Naive thymus-derived CD4-positive, alpha-beta T cell (primary cell): ENCODE measurements at regions not wholly inside any gene's neighbourhood (a gene's known extent, or its start where the extent isn't known, plus 50 kb on each side); places are given as distances from the start of the nearest gene placed in this dataset.

Experiments
- ATAC-seq: fragments of 150-1000 bp; cut with Tn5 transposase; 2 replicates; pipeline ENCODE4 v1.10.0; 2021; ENCODE audit warnings: mild to moderate bottlenecking, moderate library complexity
- CTCF ChIA-PET: fragments of 350-600 bp; sonication (Branson Sonifier 250); formaldehyde crosslinking; loops from one replicate; lab custom pipeline; 2021; ENCODE audit warnings: antibody characterized with exemption; lab: Charles Lee
- POLR2A ChIA-PET: fragments of 350-600 bp; sonication (Branson Sonifier 250); formaldehyde crosslinking; loops from one replicate; lab custom pipeline; 2021; ENCODE audit warnings: antibody characterized with exemption, inconsistent platforms; lab: Charles Lee
- DNase-seq, 9 donors: peaks; one replicate each; pipeline versions ENCODE4 v3.0.0 to v3.0.0-alpha.2; 2020 to 2022; ENCODE audit warnings: mixed read lengths in 1 of 9
- H3K27ac ChIP-seq: one replicate; pipeline ENCODE4 v1.7.0; 2013; ENCODE audit warnings: mild to moderate bottlenecking, low read depth, low read length, moderate library complexity
- H3K27me3 ChIP-seq, 2 donors: one replicate each; pipeline ENCODE4 v1.7.0; 2013; ENCODE audit warnings: low read length in 2 of 2, mild to moderate bottlenecking in 2 of 2, moderate library complexity in 2 of 2; ENCODE audit not compliant: control insufficient read depth in 2 of 2, insufficient read depth in 2 of 2
- H3K36me3 ChIP-seq, 3 experiments: 1 replicate in 2 of 3; 2 replicates in 1 of 3; pipeline ENCODE4 v1.7.0; 2013; ENCODE audit warnings: low read length in 3 of 3, mild to moderate bottlenecking in 3 of 3, moderate library complexity in 1 of 3; ENCODE audit not compliant: insufficient read depth in 3 of 3, control insufficient read depth in 2 of 3
- H3K4me1 ChIP-seq, 2 donors: one replicate each; pipeline ENCODE4 v1.7.0; 2013; ENCODE audit warnings: low read length in 2 of 2, mild to moderate bottlenecking in 2 of 2, moderate library complexity in 1 of 2; ENCODE audit not compliant: control insufficient read depth in 2 of 2, insufficient read depth in 2 of 2
- H3K4me3 ChIP-seq: 2 replicates; pipeline ENCODE4 v1.7.0; 2013; ENCODE audit warnings: mild to moderate bottlenecking, low read length
- H3K9me3 ChIP-seq, 3 experiments: 1 replicate in 2 of 3; 2 replicates in 1 of 3; pipeline ENCODE4 v1.7.0; 2013; ENCODE audit warnings: low read length in 3 of 3; ENCODE audit not compliant: control insufficient read depth in 2 of 3
- H3K27ac Mint-ChIP-seq, 9 donors: one replicate each; pipeline ENCODE4 v1.8.0; 2020 to 2022; ENCODE audit warnings: mixed read lengths in 9 of 9, mild to moderate bottlenecking in 8 of 9, moderate library complexity in 5 of 9, inconsistent platforms in 2 of 9
- H3K27me3 Mint-ChIP-seq, 5 donors: one replicate each; pipeline ENCODE4 v1.8.0; 2021 to 2022; ENCODE audit warnings: mixed read lengths in 5 of 5, mild to moderate bottlenecking in 1 of 5
- H3K36me3 Mint-ChIP-seq, 5 donors: one replicate each; pipeline ENCODE4 v1.8.0; 2020 to 2022; ENCODE audit warnings: mixed read lengths in 5 of 5, mild to moderate bottlenecking in 3 of 5, inconsistent platforms in 1 of 5
- H3K4me1 Mint-ChIP-seq, 7 donors: one replicate each; pipeline ENCODE4 v1.8.0; 2020 to 2022; ENCODE audit warnings: mixed read lengths in 7 of 7, mild to moderate bottlenecking in 3 of 7, inconsistent platforms in 1 of 7
- H3K4me3 Mint-ChIP-seq, 10 donors: one replicate each; pipeline ENCODE4 v1.8.0; 2020 to 2022; ENCODE audit warnings: mild to moderate bottlenecking in 10 of 10, mixed read lengths in 10 of 10, moderate library complexity in 6 of 10, inconsistent platforms in 2 of 10
- H3K9me3 Mint-ChIP-seq, 11 donors: one replicate each; pipeline ENCODE4 v1.8.0; 2020 to 2022; ENCODE audit warnings: mixed read lengths in 11 of 11, mild to moderate bottlenecking in 4 of 11, inconsistent platforms in 1 of 11, moderate library complexity in 1 of 11
- intact Hi-C, 2 donors: fragments of 100-400 bp; cut with micrococcal nuclease; formaldehyde crosslinking; loops; one replicate each; pipeline ENCODE4 v1.15.1; 2023

GRCh38 chr3:10764259-10765051, 51.6 kb upstream of the SLC6A11 start:
- no peak overlapping the region for H3K27ac ChIP-seq
- Mint-ChIP-seq H3K9me3 (no peaks in the 10 kb centered on the region), H3K4me3 (no peak overlapping the region), H3K27ac (no peak overlapping the region), H3K36me3 (no peaks in the 10 kb centered on the region), H3K4me1 (no peaks in the 10 kb centered on the region), H3K27me3 (peaks cover 10 to 49% (median 32%) of the 10 kb centered on the region in 5 donors)
- no peaks in the 10 kb centered on the region for H3K4me1 ChIP-seq
- ChIA-PET POLR2A (no interaction called here), CTCF (interaction anchor here (0.9 kb wide), 1 partner anchor 8 kb away, joined by 3 read pairs; no protein-coding TSS in a partner anchor)
- DNase-seq (no peak), ATAC-seq (no peak)
- H3K4me3 ChIP-seq = no peak overlapping the region
- intact Hi-C loops = no loop called here
- H3K27me3 ChIP-seq = no peaks in the 10 kb centered on the region
- no peaks in the 10 kb centered on the region for H3K36me3 ChIP-seq
- H3K9me3 ChIP-seq = no peaks in the 10 kb centered on the region

- ChIA-PET POLR2A (no interaction called here), CTCF (no interaction called here)
- Histone ChIP-seq H3K4me1 (no peaks in the 10 kb centered on the region), H3K27ac (no peak overlapping the region), H3K36me3 (no peaks in the 10 kb centered on the region), H3K9me3 (no peaks in the 10 kb centered on the region), H3K4me3 (no peak overlapping the region), H3K27me3 (no peaks in the 10 kb centered on the region)
- no peak overlapping the region for H3K27ac Mint-ChIP-seq
- no peaks in the 10 kb centered on the region for H3K36me3 Mint-ChIP-seq
- no peaks in the 10 kb centered on the region for H3K4me1 Mint-ChIP-seq
- H3K27me3 Mint-ChIP-seq = peaks cover 2 to 60% (median 34%) of the 10 kb centered on the region in 5 donors
- no peak for DNase-seq
- no peak for ATAC-seq
- intact Hi-C loops = no loop called here
- peaks cover 0 to 3% (median 0%) of the 10 kb centered on the region in 11 donors for H3K9me3 Mint-ChIP-seq
- H3K4me3 Mint-ChIP-seq = no peak overlapping the region
Observed at GRCh38 chr3:10766049-10766705, 49.9 kb upstream of the SLC6A11 start.
